ENCODE measurements at regions not wholly inside any gene's neighbourhood (a gene's known extent, or its start where the extent isn't known, plus 50 kb on each side); places are given as distances from the start of the nearest gene placed in this dataset.

GRCh38 chr6:135707426-135707825 is 144.1 kb upstream of the PDE7B start:
- TF ChIP-seq, protein P1, sequence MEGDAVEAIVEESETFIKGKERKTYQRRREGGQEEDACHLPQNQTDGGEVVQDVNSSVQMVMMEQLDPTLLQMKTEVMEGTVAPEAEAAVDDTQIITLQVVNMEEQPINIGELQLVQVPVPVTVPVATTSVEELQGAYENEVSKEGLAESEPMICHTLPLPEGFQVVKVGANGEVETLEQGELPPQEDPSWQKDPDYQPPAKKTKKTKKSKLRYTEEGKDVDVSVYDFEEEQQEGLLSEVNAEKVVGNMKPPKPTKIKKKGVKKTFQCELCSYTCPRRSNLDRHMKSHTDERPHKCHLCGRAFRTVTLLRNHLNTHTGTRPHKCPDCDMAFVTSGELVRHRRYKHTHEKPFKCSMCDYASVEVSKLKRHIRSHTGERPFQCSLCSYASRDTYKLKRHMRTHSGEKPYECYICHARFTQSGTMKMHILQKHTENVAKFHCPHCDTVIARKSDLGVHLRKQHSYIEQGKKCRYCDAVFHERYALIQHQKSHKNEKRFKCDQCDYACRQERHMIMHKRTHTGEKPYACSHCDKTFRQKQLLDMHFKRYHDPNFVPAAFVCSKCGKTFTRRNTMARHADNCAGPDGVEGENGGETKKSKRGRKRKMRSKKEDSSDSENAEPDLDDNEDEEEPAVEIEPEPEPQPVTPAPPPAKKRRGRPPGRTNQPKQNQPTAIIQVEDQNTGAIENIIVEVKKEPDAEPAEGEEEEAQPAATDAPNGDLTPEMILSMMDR (IDR thresholded peaks at IDR 0.05; ENCODE audit: low read depth, low read length), result no peak
- no peak for TF ChIP-seq MAX (IDR thresholded peaks at IDR 0.05; ENCODE audit: low read depth, low read length)
- TF ChIP-seq POLR2A (IDR thresholded peaks at IDR 0.05; ENCODE audit: extremely low read depth, insufficient read length), result no peak
- TF ChIP-seq MYC (IDR thresholded peaks at IDR 0.05; ENCODE audit: low read depth, low read length), result no peak
